Left lung (tissue), 4 donors: ENCODE measurements at regions not wholly inside any gene's neighbourhood (a gene's known extent, or its start where the extent isn't known, plus 50 kb on each side); places are given as distances from the start of the nearest gene placed in this dataset.
A peak's percentile ranks its signal among the peaks of the same experiment; 100 is the strongest.

Experiments
- ATAC-seq: fragments of 200-7000 bp; cut with Tn5 transposase; one replicate; pipeline ENCODE4 v1.9.1; 2020; ENCODE audit warnings: moderate library complexity
- DNase-seq, 4 donors: peaks; one replicate each; pipeline ENCODE4 v3.0.0-alpha.2; 2013 to 2020
- H3K27ac ChIP-seq, 2 donors: fragments of 200-600 bp; sonication (generic) in 1 of 2; one replicate each; pipeline versions ENCODE4 v1.5.0 to v1.8.0; 2020 to 2021
- H3K27me3 ChIP-seq, 2 donors: fragments of 200-600 bp; sonication (generic) in 1 of 2; one replicate each; pipeline versions ENCODE4 v1.5.0 to v1.8.0; 2020 to 2021
- H3K36me3 ChIP-seq, 2 donors: fragments of 200-600 bp; sonication (generic) in 1 of 2; one replicate each; pipeline versions ENCODE4 v1.5.0 to v1.8.0; 2020 to 2021
- H3K4me1 ChIP-seq, 2 donors: fragments of 200-600 bp; one replicate each; pipeline ENCODE4 v1.8.0; 2021
- H3K4me3 ChIP-seq, 2 donors: fragments of 200-600 bp; sonication (generic) in 1 of 2; one replicate each; pipeline versions ENCODE4 v1.5.0 to v1.8.0; 2020 to 2021; ENCODE audit warnings: mild to moderate bottlenecking in 1 of 2
- H3K9me3 ChIP-seq, 2 donors: fragments of 200-600 bp; sonication (generic) in 1 of 2; one replicate each; pipeline versions ENCODE4 v1.5.0 to v1.8.0; 2020 to 2021
- CTCF ChIP-seq, 2 donors: fragments of 200-600 bp; sonication (generic) in 1 of 2; IDR thresholded peaks; one replicate each; pipeline versions ENCODE4 v1.5.0 to v1.8.0; 2021; ENCODE audit warnings: antibody characterized with exemption in 2 of 2
- intact Hi-C, 2 donors: fragments of 100-400 bp; cut with DNase I; formaldehyde crosslinking; loops; one replicate each; pipeline versions ENCODE4 v1.11.2 to v1.14.2; 2022
- donor health status: DM: no; HTN: yes; CAD: no.
- donor health status: DM: no; HTN: no; CAD: no.

- intact Hi-C loops: no loop called here
- ATAC-seq (no peak), DNase-seq (no peak)
- Histone ChIP-seq H3K36me3 (no peaks in the 10 kb centered on the region), H3K9me3 (no peaks in the 10 kb centered on the region), H3K4me1 (no peaks in the 10 kb centered on the region), H3K27ac (no peak overlapping the region), H3K4me3 (no peak overlapping the region), H3K27me3 (no peaks in the 10 kb centered on the region)
- no peak for TF ChIP-seq CTCF (IDR thresholded peaks at IDR 0.05)
Observed at GRCh38 chr12:86826051-86826450, 569.9 kb upstream of the MGAT4C start.

DNA sequence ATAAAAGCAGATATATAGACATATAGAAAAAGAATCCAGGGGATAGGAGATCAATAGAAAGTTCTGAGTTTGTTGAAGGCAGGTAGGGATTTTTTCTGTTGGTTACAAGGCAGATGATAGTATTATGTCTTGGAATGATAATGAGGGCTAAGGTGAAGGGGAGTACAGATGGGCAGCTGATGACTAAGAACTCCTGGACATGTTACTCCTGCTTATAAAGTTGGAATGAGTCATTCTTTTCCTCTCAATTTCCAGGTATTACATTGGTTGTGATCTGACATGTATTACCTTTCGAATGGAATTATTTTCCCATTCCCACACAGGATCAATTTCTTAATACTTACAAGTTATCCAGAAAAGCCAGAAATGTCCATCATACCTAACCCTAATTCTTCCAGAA is 545.2 kb upstream of the MGAT4C start:
- DNase-seq (no peak), ATAC-seq (no peak)
- no peak overlapping the region for H3K4me3 ChIP-seq
- H3K27me3 ChIP-seq: no peaks in the 10 kb centered on the region
- H3K4me1 ChIP-seq: no peaks in the 10 kb centered on the region
- no peak for TF ChIP-seq CTCF (IDR thresholded peaks at IDR 0.05)
- H3K36me3 ChIP-seq: no peaks in the 10 kb centered on the region
- H3K9me3 ChIP-seq: no peaks in the 10 kb centered on the region
- no peak overlapping the region for H3K27ac ChIP-seq
- intact Hi-C loops: no loop called here

DNA sequence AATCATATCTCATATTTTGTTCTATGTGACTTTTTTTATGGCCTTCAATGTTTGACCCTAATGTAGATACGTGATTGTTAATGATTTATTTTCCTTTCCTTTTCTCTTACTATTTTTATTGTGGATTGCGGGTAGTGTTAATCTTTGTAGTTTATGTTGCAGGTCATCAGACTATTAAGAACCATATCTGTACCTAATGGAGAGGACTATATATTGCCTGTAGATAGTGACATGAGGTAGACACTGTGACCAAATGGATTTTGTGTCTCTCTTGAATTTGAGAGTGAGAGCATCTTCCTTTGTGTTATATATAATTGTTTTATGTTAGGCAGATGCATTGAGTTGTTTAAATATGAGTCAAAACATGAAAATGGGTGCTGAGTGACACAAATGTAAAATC is 543.4 kb upstream of the MGAT4C start:
- Histone ChIP-seq H3K4me3 (no peak overlapping the region), H3K27me3 (no peaks in the 10 kb centered on the region), H3K36me3 (no peaks in the 10 kb centered on the region), H3K27ac (no peak overlapping the region), H3K4me1 (no peaks in the 10 kb centered on the region), H3K9me3 (no peaks in the 10 kb centered on the region)
- ATAC-seq (no peak), DNase-seq (no peak)
- TF ChIP-seq CTCF (IDR thresholded peaks at IDR 0.05): no peak
- intact Hi-C loops: no loop called here

- Histone ChIP-seq H3K4me1 (no peaks in the 10 kb centered on the region), H3K4me3 (no peak overlapping the region), H3K9me3 (no peaks in the 10 kb centered on the region), H3K27me3 (no peaks in the 10 kb centered on the region), H3K36me3 (no peaks in the 10 kb centered on the region), H3K27ac (no peak overlapping the region)
- DNase-seq (no peak), ATAC-seq (no peak)
- TF ChIP-seq CTCF (IDR thresholded peaks at IDR 0.05): no peak
- intact Hi-C loops: no loop called here
Observed at GRCh38 chr12:86796550-86796949, 540.4 kb upstream of the MGAT4C start.

- no peak overlapping the region for H3K4me3 ChIP-seq
- H3K27me3 ChIP-seq: no peaks in the 10 kb centered on the region
- no peaks in the 10 kb centered on the region for H3K4me1 ChIP-seq
- peak in 1 of 4 donors; percentile 25 for DNase-seq
- no peaks in the 10 kb centered on the region for H3K36me3 ChIP-seq
- no peak overlapping the region for H3K27ac ChIP-seq
- H3K9me3 ChIP-seq: no peaks in the 10 kb centered on the region
- ATAC-seq: no peak
- intact Hi-C loops: no loop called here
- TF ChIP-seq CTCF (IDR thresholded peaks at IDR 0.05): no peak
Observed at GRCh38 chr12:86788661-86789060, 532.5 kb upstream of the MGAT4C start.
